ENCODE measurements at regions not wholly inside any gene's neighbourhood (a gene's known extent, or its start where the extent isn't known, plus 50 kb on each side); places are given as distances from the start of the nearest gene placed in this dataset.

DNA sequence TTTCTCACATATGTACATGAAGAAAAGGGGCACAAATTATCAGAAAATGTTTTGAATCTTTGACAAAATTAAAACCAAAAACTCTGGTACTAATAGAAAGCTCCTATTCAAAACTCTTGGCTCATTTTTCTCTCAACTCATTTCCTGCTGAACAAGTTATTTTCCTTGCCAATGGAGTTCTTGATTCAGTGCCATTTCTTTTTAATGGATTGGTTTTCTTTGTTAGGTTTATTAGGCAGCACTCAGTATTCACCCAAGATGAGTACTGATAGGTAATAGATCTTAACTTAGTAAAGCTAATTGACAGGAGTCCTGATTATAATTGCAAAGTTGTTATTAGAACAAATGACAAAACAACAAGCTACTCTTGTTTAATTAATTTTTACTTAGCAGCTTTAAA is 279.4 kb upstream of the PDGFD start:
- TF ChIP-seq POLR2A (IDR thresholded peaks at IDR 0.05; ENCODE audit: low read length) = no peak
- DNase-seq = no peak

DNA sequence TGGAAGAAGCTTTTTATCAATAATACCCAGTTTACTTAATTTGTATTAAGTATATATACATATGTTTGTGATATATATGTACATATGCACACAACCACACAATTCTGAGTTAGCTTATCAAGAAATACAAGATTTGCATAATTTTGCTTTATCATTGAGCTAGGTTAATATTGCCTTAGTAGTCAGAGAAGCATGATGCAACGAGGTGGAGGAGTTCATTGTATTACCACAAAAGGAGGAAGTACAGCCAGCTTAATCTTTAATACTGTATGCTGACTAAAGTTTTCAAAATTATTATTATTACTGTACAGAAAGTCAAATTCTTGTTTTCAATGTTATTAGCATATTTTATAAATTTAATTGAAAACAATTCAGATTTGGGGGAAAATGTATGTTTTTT is 278.4 kb upstream of the PDGFD start:
- peak in 1 of 2 experiments; percentile 10 for DNase-seq
- no peak for TF ChIP-seq POLR2A (IDR thresholded peaks at IDR 0.05; ENCODE audit: low read length)
- TF ChIP-seq GATA1 (IDR thresholded peaks at IDR 0.05; ENCODE audit: low read depth, low read length) = no peak

DNA sequence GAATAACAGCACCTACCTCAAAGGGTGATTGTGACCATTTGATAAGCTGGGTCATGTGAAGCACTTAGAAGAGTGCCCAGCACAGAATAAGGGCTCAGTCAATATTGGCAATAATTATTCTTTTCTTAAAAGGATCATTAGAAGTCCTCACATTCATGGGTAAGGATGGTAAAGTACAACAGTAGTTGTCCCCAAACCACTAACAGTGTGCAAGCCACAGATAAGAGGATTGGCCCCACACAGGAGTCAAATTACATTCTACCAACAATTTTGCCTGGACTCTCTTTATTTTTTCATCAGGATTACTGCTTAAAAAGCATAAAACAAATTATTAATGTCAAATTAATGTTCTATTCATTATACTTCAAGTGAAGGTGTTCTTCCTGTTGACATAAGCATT is 271.5 kb upstream of the PDGFD start:
- peak; percentile 47 to 79 for DNase-seq
- TF ChIP-seq GATA1 (IDR thresholded peaks at IDR 0.05; ENCODE audit: low read depth, low read length) = no peak
- no peak for TF ChIP-seq POLR2A (IDR thresholded peaks at IDR 0.05; ENCODE audit: low read length)

DNA sequence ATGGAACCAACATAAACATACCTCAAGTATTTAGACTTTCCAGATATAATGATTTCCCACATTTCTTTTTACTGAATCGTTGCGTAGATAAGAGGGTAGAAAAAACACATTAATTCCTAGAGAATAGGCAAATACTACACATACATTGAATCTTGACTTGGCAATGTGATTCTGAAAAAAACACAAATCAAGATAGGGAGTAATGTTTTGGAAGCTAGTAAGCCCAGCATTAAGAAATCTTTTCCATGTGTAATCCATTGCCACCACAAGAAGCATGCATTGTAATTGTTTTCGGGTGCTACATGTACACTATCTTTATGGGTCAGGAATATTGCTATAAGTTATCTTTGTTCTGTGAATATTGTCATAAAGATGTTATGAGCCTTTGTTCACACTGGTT is 269.8 kb upstream of the PDGFD start:
- no peak for DNase-seq
- TF ChIP-seq POLR2A (IDR thresholded peaks at IDR 0.05; ENCODE audit: low read length) (no peak), GATA1 (IDR thresholded peaks at IDR 0.05; ENCODE audit: low read depth, low read length) (no peak)

DNA sequence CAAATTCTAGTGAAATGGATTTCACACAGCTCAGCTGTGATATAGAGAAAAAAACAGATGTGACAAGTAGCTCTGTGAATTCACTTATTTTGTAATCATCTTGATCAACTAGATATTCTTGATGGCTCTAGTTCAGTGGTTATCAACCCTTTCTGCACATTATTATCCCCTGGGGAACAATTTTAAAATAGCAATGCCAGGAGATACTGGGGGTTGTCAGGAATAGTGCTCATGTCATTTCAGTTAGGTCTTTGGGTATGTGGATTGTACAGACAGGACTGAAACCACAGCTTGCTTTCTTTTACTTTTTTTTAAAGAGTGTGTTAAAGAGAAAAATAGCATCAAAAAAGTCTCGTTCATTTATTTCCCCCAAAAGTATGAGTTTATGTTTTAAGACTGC is 269.0 kb upstream of the PDGFD start:
- no peak for DNase-seq
- TF ChIP-seq POLR2A (IDR thresholded peaks at IDR 0.05; ENCODE audit: low read length) (no peak), GATA1 (IDR thresholded peaks at IDR 0.05; ENCODE audit: low read depth, low read length) (no peak)

DNA sequence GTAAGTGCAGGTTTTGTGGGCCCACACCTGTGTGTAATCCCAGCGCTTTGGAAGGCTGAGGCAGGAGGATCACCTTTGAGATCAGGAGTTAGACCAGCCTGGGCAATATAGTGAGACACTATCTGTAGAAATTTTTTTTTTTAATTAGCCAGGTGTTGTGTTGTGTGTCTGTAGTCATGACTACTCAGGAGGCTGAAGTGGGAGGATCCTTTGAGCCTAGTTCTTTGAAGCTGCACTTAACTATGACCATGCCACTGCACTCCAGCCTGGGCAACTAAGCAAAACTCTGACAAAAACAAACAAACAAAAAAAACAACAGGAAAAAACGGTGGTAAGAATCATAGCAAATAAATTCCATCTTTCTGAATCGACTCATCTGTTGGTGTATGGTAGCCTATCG is 268.6 kb upstream of the PDGFD start:
- TF ChIP-seq POLR2A (IDR thresholded peaks at IDR 0.05; ENCODE audit: low read length) (no peak), GATA1 (IDR thresholded peaks at IDR 0.05; ENCODE audit: low read depth, low read length) (no peak)
- DNase-seq = no peak

DNA sequence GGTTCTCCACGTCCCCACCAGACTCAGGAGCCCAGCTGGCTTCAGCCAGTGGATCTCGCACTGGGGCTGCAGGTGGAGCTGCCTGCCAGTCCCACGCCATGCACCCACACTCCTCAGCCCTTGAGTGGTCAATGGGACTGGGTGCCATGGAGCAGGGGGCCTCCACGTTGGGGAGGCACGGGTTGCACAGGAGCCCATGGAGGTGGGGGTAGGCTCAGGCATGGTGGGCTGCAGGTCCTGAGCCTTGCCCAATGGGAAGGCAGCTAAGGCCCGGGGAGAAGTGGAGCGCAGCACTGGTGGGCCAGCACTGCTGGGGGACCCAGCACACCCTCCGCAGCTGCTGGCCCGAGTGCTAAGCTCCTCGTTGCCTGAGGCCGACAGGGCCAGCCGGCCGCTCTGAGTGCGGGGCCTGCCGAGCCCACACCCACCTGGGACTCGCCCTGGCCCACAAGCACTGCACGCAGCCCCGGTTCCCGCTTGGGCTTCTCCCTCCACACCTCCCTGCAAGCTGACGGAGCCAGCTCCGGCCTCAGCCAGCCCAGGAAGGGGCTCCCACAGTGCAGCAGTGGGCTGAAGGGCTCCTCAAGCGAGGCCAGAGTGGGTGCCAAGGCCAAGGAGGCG is 258.5 kb upstream of the PDGFD start:
- no peak for DNase-seq
- no peak for TF ChIP-seq GATA1 (IDR thresholded peaks at IDR 0.05; ENCODE audit: low read depth, low read length)
- no peak for TF ChIP-seq POLR2A (IDR thresholded peaks at IDR 0.05; ENCODE audit: low read length)

DNA sequence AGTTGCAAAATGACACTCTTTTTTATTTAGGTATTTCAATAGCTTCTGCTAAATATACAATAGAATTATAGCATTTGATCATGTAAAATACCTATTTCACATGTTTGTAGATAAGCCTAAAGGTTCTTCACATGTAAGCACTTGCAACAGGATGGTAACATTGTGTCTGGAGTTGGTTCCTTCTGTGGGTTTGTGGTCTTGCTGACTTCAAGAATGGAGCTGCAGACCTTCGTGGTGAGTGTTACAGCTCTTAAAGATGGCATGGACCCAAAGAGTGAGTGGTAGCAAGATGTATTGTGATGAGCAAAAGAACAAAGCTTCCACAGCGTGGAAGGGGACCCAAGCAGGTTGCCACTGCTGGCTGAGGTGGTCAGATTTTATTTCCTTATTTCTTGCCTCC is 246.4 kb upstream of the PDGFD start:
- no peak for DNase-seq
- TF ChIP-seq GATA1 (IDR thresholded peaks at IDR 0.05; ENCODE audit: low read depth, low read length) (no peak), POLR2A (IDR thresholded peaks at IDR 0.05; ENCODE audit: low read length) (no peak)

DNA sequence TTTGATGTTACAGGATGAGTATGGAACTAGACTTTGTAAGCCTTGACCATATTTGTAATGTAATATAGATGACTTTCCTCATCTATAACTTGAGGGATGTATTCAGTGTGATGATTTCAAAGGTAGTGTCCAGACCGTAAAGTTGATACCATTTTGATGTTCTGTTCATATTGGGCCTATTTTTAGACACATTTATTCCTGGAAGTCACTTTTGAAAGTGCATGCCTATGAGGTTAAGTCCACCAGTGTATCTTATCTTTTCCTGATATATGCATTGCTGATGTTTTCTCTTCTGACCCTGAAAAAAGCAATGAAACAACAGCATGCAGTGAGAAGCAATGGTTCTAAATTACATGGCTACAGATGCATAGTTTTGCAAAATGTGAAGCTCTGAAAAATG is 244.7 kb upstream of the PDGFD start:
- TF ChIP-seq POLR2A (IDR thresholded peaks at IDR 0.05; ENCODE audit: low read length) (no peak), GATA1 (IDR thresholded peaks at IDR 0.05; ENCODE audit: low read depth, low read length) (no peak)
- no peak for DNase-seq

DNA sequence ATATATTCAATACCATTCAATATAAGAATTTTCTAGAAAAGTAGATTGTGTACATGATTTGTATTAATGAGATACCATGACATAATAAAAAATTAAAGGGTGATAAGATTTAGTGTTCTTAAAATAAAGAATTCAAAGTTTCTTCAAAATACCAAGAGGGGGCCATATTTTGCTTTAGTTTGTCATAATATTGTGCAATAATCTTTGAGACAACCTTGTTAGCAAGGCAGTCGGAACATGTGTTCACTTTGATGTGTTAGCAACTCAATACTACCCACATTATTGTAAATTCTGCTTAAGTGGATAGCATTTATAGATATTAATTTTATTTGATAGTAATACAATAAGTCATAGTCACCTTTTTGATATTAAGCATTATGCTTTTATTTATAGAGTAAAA is 241.3 kb upstream of the PDGFD start:
- no peak for TF ChIP-seq GATA1 (IDR thresholded peaks at IDR 0.05; ENCODE audit: low read depth, low read length)
- no peak for TF ChIP-seq POLR2A (IDR thresholded peaks at IDR 0.05; ENCODE audit: low read length)

DNA sequence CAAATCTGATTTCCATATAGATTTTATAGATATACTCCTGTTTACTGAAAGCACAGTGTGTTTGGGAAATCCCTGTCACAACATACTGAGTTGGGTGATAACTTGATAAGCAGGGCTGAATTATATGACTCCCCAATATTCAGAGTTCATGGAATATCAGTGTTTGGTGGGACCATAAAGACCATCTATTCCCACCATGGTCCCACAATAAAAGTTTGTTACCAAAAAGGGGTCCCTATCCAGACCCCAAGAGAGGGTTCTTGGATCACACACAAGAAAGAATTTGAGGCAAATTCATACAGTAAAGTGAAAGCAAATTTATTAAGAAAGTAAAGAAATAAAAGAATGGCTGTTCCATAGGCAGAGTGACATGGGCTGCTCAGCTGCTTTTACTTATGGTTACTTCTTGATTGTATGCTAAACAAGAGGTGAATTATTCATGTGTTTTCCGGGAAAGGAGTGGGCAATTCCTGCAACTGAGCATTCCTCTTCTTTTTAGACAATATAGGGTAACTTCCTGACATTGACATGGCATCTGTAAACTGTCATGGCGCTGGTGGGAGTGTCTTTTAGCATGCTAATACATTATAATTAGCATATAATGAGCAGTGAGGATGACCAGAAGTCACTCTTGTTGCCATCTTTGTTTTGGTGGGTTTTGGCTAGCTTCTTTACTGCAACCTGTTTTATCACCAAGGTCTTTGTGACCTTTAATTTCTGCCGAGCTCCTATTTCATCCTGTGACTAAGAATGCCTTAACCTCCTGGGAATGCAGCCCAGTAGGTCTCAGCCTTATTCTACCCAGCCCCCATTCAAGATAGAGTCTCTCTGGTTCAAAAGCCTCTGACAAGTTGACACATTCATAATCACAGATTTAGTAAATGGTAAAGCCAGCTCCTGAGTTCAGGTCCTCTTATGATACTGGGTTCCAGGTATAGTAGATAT is 240.6 kb upstream of the PDGFD start:
- TF ChIP-seq POLR2A (IDR thresholded peaks at IDR 0.05; ENCODE audit: low read length) = no peak
- no peak for TF ChIP-seq GATA1 (IDR thresholded peaks at IDR 0.05; ENCODE audit: low read depth, low read length)
- DNase-seq = no peak

More for the DNA sequence above, 241.3 kb upstream of the PDGFD start:
- no peak for DNase-seq

DNA sequence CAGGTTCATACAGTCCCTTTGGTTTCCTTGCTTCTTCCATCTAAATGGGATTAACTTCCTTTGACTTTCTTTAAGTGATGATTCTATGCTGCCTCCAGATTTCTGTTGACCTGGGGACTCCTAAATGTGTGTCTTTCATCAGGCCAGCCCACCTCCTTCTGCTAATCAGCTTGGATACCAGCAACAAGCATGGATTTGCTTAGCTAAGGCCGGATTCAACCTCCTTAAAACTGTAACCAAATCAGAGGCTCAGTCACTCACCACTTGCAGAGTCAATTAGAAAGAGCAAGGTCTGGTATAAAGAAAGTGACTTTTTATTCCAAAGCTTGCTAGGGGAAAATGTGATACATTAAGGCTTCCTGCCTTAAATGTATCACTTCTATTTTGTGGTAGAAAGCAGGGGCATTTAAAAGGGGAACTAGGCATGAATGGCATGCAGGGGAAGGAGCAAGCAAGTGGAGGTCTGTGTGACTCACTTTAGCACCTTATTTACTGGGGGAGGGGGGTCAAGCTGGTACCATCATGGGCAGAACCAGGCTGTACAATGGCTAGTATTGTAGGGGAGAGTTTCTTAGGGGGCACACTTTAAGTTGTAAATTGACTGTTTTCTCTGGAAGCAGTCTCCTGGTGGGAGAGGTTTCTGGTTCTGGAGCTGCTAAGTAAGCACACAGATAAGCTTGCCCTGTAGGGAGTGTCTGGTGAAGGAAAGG is 239.0 kb upstream of the PDGFD start:
- no peak for DNase-seq
- TF ChIP-seq POLR2A (IDR thresholded peaks at IDR 0.05; ENCODE audit: low read length) (no peak), GATA1 (IDR thresholded peaks at IDR 0.05; ENCODE audit: low read depth, low read length) (no peak)

DNA sequence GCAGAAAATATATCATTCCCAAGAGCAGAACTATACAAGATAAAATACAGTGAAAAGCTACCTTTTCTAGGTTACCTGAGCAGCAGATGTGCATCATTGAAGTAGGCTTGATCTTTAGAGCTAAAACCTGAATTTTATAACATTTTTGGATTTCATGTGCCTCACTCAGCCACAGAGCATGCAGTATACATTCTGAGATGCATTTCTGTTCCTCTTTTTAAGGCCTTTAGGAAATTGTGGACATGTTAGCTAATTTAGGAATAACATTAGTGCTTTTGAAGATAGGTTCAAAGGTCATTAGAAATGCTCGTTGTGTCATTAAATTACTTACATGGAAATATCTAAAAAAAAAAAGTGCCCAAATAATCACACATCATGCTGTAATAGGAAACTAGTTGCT is 230.6 kb upstream of the PDGFD start:
- TF ChIP-seq GATA1 (IDR thresholded peaks at IDR 0.05; ENCODE audit: low read depth, low read length) (no peak), POLR2A (IDR thresholded peaks at IDR 0.05; ENCODE audit: low read length) (no peak)
- no peak for DNase-seq

DNA sequence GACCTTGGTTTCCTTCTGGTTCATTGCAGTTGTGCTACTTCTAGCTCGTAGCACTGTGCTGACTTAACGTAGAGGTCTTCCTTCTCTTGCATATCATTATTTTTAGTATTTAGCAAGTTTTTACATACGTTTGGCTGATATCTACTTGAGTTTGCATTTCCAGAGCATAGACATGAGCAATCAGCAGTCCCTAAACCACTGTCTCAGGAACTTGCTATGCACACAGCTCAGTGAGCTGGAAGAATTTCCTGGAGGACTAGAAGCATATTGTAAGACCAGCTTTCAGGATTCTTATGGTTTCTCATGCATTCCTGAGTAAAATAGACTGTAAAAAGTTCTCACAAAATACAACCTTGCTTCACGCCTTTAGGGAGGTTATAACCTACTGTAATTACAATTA is 226.7 kb upstream of the PDGFD start:
- DNase-seq = no peak
- TF ChIP-seq POLR2A (IDR thresholded peaks at IDR 0.05; ENCODE audit: low read length) (no peak), GATA1 (IDR thresholded peaks at IDR 0.05; ENCODE audit: low read depth, low read length) (no peak)
